Urothelium cell line (cell line): ENCODE measurements at regions not wholly inside any gene's neighbourhood (a gene's known extent, or its start where the extent isn't known, plus 50 kb on each side); places are given as distances from the start of the nearest gene placed in this dataset.
"Not testable (repeated sequence)": the region's sequence is repeated elsewhere in the genome, so short reads cannot be mapped to it uniquely, and the experiment has no call there.

Source experiments
- DNase-seq: peaks from one replicate; pipeline ENCODE4 v3.0.0; 2011; ENCODE audit warnings: low spot score, mixed read lengths
- FAIRE-seq: peaks from 2 replicates; lab custom pipeline; 2011; peaks lifted over from hg19 to GRCh38; lab: Jason Lieb, UNC

- FAIRE-seq, result no peak
- DNase-seq, result no peak
These were observed 198.1 kb upstream of the TRPC7 start for GRCh38 chr5:136563489-136563888.

- DNase-seq, result no peak
- no peak for FAIRE-seq
These were observed 194.8 kb upstream of the TRPC7 start for GRCh38 chr5:136560126-136560525.

- FAIRE-seq, result no peak
- no peak for DNase-seq
These were observed 194.3 kb upstream of the TRPC7 start for GRCh38 chr5:136559651-136560050.

- not testable (repeated sequence) for FAIRE-seq, DNase-seq
These were observed 181.8 kb upstream of the TRPC7 start for GRCh38 chr5:136547096-136547495.

GRCh38 chr5:136546441-136546840 lies 181.1 kb upstream of the TRPC7 start:
- DNase-seq, FAIRE-seq: not testable (repeated sequence)

- FAIRE-seq, DNase-seq: not testable (repeated sequence)
These were observed 179.7 kb upstream of the TRPC7 start for GRCh38 chr5:136545031-136545430.

- no peak for DNase-seq
- FAIRE-seq, result no peak
These were observed 173.2 kb upstream of the TRPC7 start for GRCh38 chr5:136538534-136538933.

- DNase-seq (no peak), FAIRE-seq (no peak)
These were observed 163.7 kb upstream of the TRPC7 start for GRCh38 chr5:136529081-136529480.

GRCh38 chr5:136528481-136529030 lies 163.2 kb upstream of the TRPC7 start:
- DNase-seq (no peak), FAIRE-seq (no peak)

GRCh38 chr5:136527311-136527710 lies 162.0 kb upstream of the TRPC7 start:
- no peak for FAIRE-seq
- no peak for DNase-seq

- DNase-seq, result no peak
- no peak for FAIRE-seq
These were observed 161.4 kb upstream of the TRPC7 start for GRCh38 chr5:136526791-136527190.

GRCh38 chr5:136526021-136526420 lies 160.7 kb upstream of the TRPC7 start:
- DNase-seq (no peak), FAIRE-seq (no peak)

- no peak for FAIRE-seq
- no peak for DNase-seq
These were observed 160.3 kb upstream of the TRPC7 start for GRCh38 chr5:136525597-136525996.

GRCh38 chr5:136522217-136522956 lies 157.0 kb upstream of the TRPC7 start:
- FAIRE-seq, result no peak
- DNase-seq, result no peak

GRCh38 chr5:136521696-136522095 lies 156.4 kb upstream of the TRPC7 start:
- DNase-seq (no peak), FAIRE-seq (no peak)

GRCh38 chr5:136518814-136519213 lies 153.5 kb upstream of the TRPC7 start:
- FAIRE-seq, result no peak
- no peak for DNase-seq

- FAIRE-seq (no peak), DNase-seq (no peak)
These were observed 152.8 kb upstream of the TRPC7 start for GRCh38 chr5:136518174-136518573.

- FAIRE-seq, result no peak
- DNase-seq, result no peak
These were observed 152.4 kb upstream of the TRPC7 start for GRCh38 chr5:136517755-136518154.

- DNase-seq (no peak), FAIRE-seq (no peak)
These were observed 151.3 kb upstream of the TRPC7 start for GRCh38 chr5:136516637-136517036.

- FAIRE-seq, result no peak
- DNase-seq, result no peak
These were observed 148.1 kb upstream of the TRPC7 start for GRCh38 chr5:136513430-136513829.

- FAIRE-seq (no peak), DNase-seq (no peak)
These were observed 145.7 kb upstream of the TRPC7 start for GRCh38 chr5:136511046-136511445.

- DNase-seq, result no peak
- no peak for FAIRE-seq
These were observed 145.1 kb upstream of the TRPC7 start for GRCh38 chr5:136510481-136510880.

- DNase-seq (no peak), FAIRE-seq (no peak)
These were observed 140.8 kb upstream of the TRPC7 start for GRCh38 chr5:136506131-136506530.
